ENCODE measurements at regions not wholly inside any gene's neighbourhood (a gene's known extent, or its start where the extent isn't known, plus 50 kb on each side); places are given as distances from the start of the nearest gene placed in this dataset.

DNA sequence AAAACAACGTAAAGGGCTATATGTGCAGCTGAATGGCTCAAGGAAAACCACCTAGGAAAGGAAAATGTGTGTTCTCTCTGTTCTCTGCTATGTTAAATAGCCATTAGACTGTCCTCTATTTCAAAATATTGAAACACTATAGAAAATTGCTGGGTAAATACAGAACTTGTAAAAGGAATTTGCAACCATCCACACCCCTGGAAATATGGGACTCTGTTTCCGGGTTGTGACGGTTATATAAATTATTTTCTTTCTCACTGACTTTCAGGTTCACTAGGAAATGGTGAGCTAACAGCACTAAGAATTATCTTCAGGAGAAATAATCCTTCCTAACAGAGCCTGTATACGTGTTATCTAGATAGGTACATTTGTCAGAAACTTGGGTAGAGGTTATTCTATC is 161.0 kb upstream of the DKK2 start:
- TF ChIP-seq, protein P1, sequence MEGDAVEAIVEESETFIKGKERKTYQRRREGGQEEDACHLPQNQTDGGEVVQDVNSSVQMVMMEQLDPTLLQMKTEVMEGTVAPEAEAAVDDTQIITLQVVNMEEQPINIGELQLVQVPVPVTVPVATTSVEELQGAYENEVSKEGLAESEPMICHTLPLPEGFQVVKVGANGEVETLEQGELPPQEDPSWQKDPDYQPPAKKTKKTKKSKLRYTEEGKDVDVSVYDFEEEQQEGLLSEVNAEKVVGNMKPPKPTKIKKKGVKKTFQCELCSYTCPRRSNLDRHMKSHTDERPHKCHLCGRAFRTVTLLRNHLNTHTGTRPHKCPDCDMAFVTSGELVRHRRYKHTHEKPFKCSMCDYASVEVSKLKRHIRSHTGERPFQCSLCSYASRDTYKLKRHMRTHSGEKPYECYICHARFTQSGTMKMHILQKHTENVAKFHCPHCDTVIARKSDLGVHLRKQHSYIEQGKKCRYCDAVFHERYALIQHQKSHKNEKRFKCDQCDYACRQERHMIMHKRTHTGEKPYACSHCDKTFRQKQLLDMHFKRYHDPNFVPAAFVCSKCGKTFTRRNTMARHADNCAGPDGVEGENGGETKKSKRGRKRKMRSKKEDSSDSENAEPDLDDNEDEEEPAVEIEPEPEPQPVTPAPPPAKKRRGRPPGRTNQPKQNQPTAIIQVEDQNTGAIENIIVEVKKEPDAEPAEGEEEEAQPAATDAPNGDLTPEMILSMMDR (conservative IDR thresholded peaks at IDR 0.05) = no peak
- TF ChIP-seq EZH2 (IDR thresholded peaks at IDR 0.05; ENCODE audit: low read depth) = no peak
